ENCODE measurements at regions not wholly inside any gene's neighbourhood (a gene's known extent, or its start where the extent isn't known, plus 50 kb on each side); places are given as distances from the start of the nearest gene placed in this dataset.

DNA sequence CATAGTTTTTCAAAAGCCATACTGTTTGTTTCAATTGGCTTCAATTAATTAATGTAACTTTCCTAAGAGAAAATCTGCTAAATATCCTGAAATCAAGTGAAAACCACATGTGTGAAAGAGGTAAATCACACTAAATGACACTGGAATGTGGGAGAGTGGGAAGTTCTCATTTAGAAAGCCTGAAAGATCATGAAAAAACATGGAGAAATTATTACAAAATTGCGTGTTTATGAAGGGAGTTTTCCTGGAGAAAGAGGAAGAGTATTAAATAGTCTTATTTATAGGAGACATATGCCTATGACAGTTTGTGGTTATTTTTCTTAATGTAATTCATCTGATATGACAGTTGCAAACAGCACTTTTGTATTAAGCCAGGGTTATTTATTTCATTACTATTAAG lies 183.7 kb downstream of the DKK2 start:
- Histone ChIP-seq H3K79me1 (ENCODE audit: insufficient read depth, low read depth, low read length, poor library complexity, severe bottlenecking) (no peaks in the 10 kb centered on the region), H2AFZ (ENCODE audit: low read length) (no peak overlapping the region), H3K79me2 (ENCODE audit: insufficient read depth, low read length) (no peaks in the 10 kb centered on the region), H2BK12ac (ENCODE audit: insufficient read length, low read depth, low read length) (no peak overlapping the region), H4K8ac (replicated peaks; ENCODE audit: insufficient read length, low read depth, low read length) (no peak overlapping the region), H2AK5ac (ENCODE audit: insufficient read length, low read length) (no peak overlapping the region), H3K27me3 (ENCODE audit: insufficient read depth, low read length) (no peaks in the 10 kb centered on the region), H3K23ac (ENCODE audit: insufficient read length, low read depth, low read length) (no peak overlapping the region), H3K27ac (ENCODE audit: insufficient read length, low read depth, low read length) (no peak overlapping the region), H3K18ac (ENCODE audit: insufficient read length, low read depth, low read length) (no peak overlapping the region), H4K91ac (ENCODE audit: insufficient read length, low read depth, low read length) (no peak overlapping the region), H3T11ph (ENCODE audit: low read length) (no peak overlapping the region), H2BK5ac (ENCODE audit: insufficient read length, low read length) (no peak overlapping the region), H4K5ac (ENCODE audit: insufficient read length, low read depth, low read length) (no peak overlapping the region), H3K14ac (ENCODE audit: insufficient read depth, low read length) (no peak overlapping the region), H3K4me2 (ENCODE audit: insufficient read depth, insufficient read length, low read length) (no peak overlapping the region), H3K4me1 (ENCODE audit: insufficient read depth, low read length) (no peaks in the 10 kb centered on the region), H2BK20ac (ENCODE audit: low read depth, low read length, poor library complexity, severe bottlenecking) (no peak overlapping the region), H4K20me1 (ENCODE audit: control insufficient read depth, insufficient read depth, insufficient read length) (no peaks in the 10 kb centered on the region), H3K4ac (ENCODE audit: low read depth, low read length) (no peak overlapping the region), H2BK120ac (ENCODE audit: low read depth, low read length, poor library complexity, severe bottlenecking) (no peak overlapping the region), H3K23me2 (ENCODE audit: insufficient read length, low read depth, low read length, poor library complexity, severe bottlenecking) (no peaks in the 10 kb centered on the region), H3K56ac (ENCODE audit: insufficient read length, low read depth, low read length) (no peak overlapping the region), H3K9me3 (ENCODE audit: control insufficient read depth, low read depth, low read length) (no peaks in the 10 kb centered on the region), H3K9ac (ENCODE audit: extremely low read depth, insufficient read length, low read length) (no peak overlapping the region), H2BK15ac (ENCODE audit: low read depth, low read length) (no peak overlapping the region)
- H3K27me3 Mint-ChIP-seq (ENCODE audit: low read depth), result no peaks in the 10 kb centered on the region; the same call in 1 of the 2 replicates
- no peak for TF ChIP-seq CTCF (conservative IDR thresholded peaks at IDR 0.05)
- DNase-seq, result no peak
- no CpG with 5 or more reads among the region's 1 CpG for WGBS (ENCODE audit: extremely low coverage, insufficient read length, low lambda C conversion rate)
- H3K4me3 Mint-ChIP-seq, result no peak overlapping the region
- no peaks in the 10 kb centered on the region for H3K36me3 Mint-ChIP-seq (ENCODE audit: insufficient read depth in 1 of 3, low read depth in 3 of 3)
- no peaks in the 10 kb centered on the region for H3K4me1 Mint-ChIP-seq
- H3K9me3 Mint-ChIP-seq, result no peaks in the 10 kb centered on the region
- no peak overlapping the region for H3K27ac Mint-ChIP-seq

All from H9 (cell line).